Caco-2 (cell line): ENCODE measurements at regions not wholly inside any gene's neighbourhood (a gene's known extent, or its start where the extent isn't known, plus 50 kb on each side); places are given as distances from the start of the nearest gene placed in this dataset.

Experiments
- BruUV-seq: library from RNA; stranded (reverse); fragments of 400-500 nt; replicated peaks from 2 replicates; lab custom pipeline; 2021; lab: Mats Ljungman, UMichigan
- CTCF ChIA-PET: fragments of 300-600 bp; sonication (Branson Sonifier 250); formaldehyde crosslinking; loops from one replicate; lab custom pipeline; 2022; ENCODE audit warnings: antibody characterized with exemption; lab: Charles Lee
- POLR2A ChIA-PET: fragments of 300-600 bp; sonication (Branson Sonifier 250); formaldehyde crosslinking; loops from one replicate; lab custom pipeline; 2022; ENCODE audit warnings: antibody characterized with exemption; lab: Charles Lee
- DNase-seq, 2 experiments: peaks; one replicate each; pipeline versions ENCODE4 v3.0.0 to v3.0.0-alpha.2; 2020 to 2022
- H3K27me3 ChIP-seq: replicated peaks from 2 replicates; pipeline ENCODE4 v1.6.0; 2011; ENCODE audit warnings: low read length; ENCODE audit not compliant: control insufficient read depth, insufficient read depth
- H3K36me3 ChIP-seq: 2 replicates; pipeline ENCODE4 v1.5.1; 2011; ENCODE audit warnings: low read length; ENCODE audit not compliant: control insufficient read depth, insufficient read depth
- H3K4me1 ChIP-seq: fragments of 250-450 bp; sonication (Bioruptor Pico); 2 replicates; pipeline ENCODE4 v1.5.1; 2020; ENCODE audit warnings: mild to moderate bottlenecking
- H3K4me3 ChIP-seq: 2 replicates; pipeline ENCODE4 v1.5.1; 2011; ENCODE audit warnings: low read depth, mild to moderate bottlenecking, control low read depth, low read length
- H3K9me3 ChIP-seq: fragments of 250-450 bp; sonication (Bioruptor Pico); 2 replicates; pipeline ENCODE4 v1.5.1; 2020; ENCODE audit warnings: mild to moderate bottlenecking, moderate library complexity
- H3K27ac Mint-ChIP-seq: one replicate; pipeline ENCODE4 v1.8.0; 2022; ENCODE audit warnings: mixed read lengths; ENCODE audit not compliant: unreplicated experiment
- H3K27me3 Mint-ChIP-seq: one replicate; pipeline ENCODE4 v1.8.0; 2022; ENCODE audit warnings: mixed read lengths; ENCODE audit not compliant: insufficient read depth, unreplicated experiment
- H3K36me3 Mint-ChIP-seq: one replicate; pipeline ENCODE4 v1.8.0; 2022; ENCODE audit warnings: mild to moderate bottlenecking, mixed read lengths; ENCODE audit not compliant: insufficient read depth, unreplicated experiment
- H3K4me1 Mint-ChIP-seq: one replicate; pipeline ENCODE4 v1.8.0; 2022; ENCODE audit warnings: low read depth, mixed read lengths; ENCODE audit not compliant: unreplicated experiment
- H3K4me3 Mint-ChIP-seq: one replicate; pipeline ENCODE4 v1.8.0; 2022; ENCODE audit warnings: mild to moderate bottlenecking, moderate library complexity, mixed read lengths; ENCODE audit not compliant: unreplicated experiment
- H3K9me3 Mint-ChIP-seq: one replicate; pipeline ENCODE4 v1.8.0; 2022; ENCODE audit warnings: mixed read lengths; ENCODE audit not compliant: unreplicated experiment
- CTCF ChIP-seq, 2 experiments: fragments of 200-600 bp in 1 of 2; IDR thresholded peaks; 1 replicate in 1 of 2; 2 replicates in 1 of 2; pipeline versions ENCODE4 v1.5.1 to v1.8.0; 2011 to 2022; ENCODE audit warnings: antibody characterized with exemption in 1 of 2, control low read depth in 1 of 2, inconsistent platforms in 1 of 2, low read depth in 1 of 2, low read length in 1 of 2, mild to moderate bottlenecking in 1 of 2, moderate library complexity in 1 of 2; ENCODE audit not compliant: insufficient read depth in 1 of 2, severe bottlenecking in 1 of 2, unreplicated experiment in 1 of 2
- intact Hi-C: fragments of 100-400 bp; cut with micrococcal nuclease; formaldehyde crosslinking; loops from one replicate; pipeline ENCODE4 v1.10.0; 2022; ENCODE audit not compliant: unreplicated experiment

GRCh38 chr20:40865095-40865494 lies 163.5 kb upstream of the TOP1 start:
- no peaks in the 10 kb centered on the region for H3K27me3 ChIP-seq
- CTCF ChIA-PET: no interaction called here

GRCh38 chr20:40866056-40866455 lies 162.6 kb upstream of the TOP1 start:
- Histone ChIP-seq H3K27me3 (no peaks in the 10 kb centered on the region), H3K9me3 (no peaks in the 10 kb centered on the region), H3K4me3 (no peak overlapping the region), H3K4me1 (peaks cover 12% of the 10 kb centered on the region), H3K36me3 (no peaks in the 10 kb centered on the region)
- ChIA-PET POLR2A (no interaction called here), CTCF (no interaction called here)
- Mint-ChIP-seq H3K9me3 (no peaks in the 10 kb centered on the region), H3K27me3 (peaks cover 12% of the 10 kb centered on the region), H3K36me3 (no peaks in the 10 kb centered on the region), H3K4me3 (no peak overlapping the region), H3K4me1 (peaks cover 7% of the 10 kb centered on the region), H3K27ac (no peak overlapping the region)
- BruUV-seq: no TSS peak
- no peak for DNase-seq
- no peak for TF ChIP-seq CTCF (IDR thresholded peaks at IDR 0.05; ENCODE audit: insufficient read depth in 1 of 2, low read depth in 1 of 2, low read length in 1 of 2, severe bottlenecking in 1 of 2, unreplicated experiment in 1 of 2)
- intact Hi-C loops: no loop called here

More at GRCh38 chr20:40865095-40865494, 163.5 kb upstream of the TOP1 start:
- POLR2A ChIA-PET: no interaction called here
- no peak overlapping the region for H3K4me3 ChIP-seq
- no peak for DNase-seq
- Mint-ChIP-seq H3K36me3 (no peaks in the 10 kb centered on the region), H3K9me3 (no peaks in the 10 kb centered on the region), H3K4me3 (no peak overlapping the region), H3K4me1 (peaks cover 7% of the 10 kb centered on the region), H3K27me3 (peaks cover 12% of the 10 kb centered on the region), H3K27ac (no peak overlapping the region)
- no TSS peak for BruUV-seq
- intact Hi-C loops: no loop called here
- TF ChIP-seq CTCF (IDR thresholded peaks at IDR 0.05; ENCODE audit: insufficient read depth in 1 of 2, low read depth in 1 of 2, low read length in 1 of 2, severe bottlenecking in 1 of 2, unreplicated experiment in 1 of 2): no peak
- no peaks in the 10 kb centered on the region for H3K36me3 ChIP-seq
- no peaks in the 10 kb centered on the region for H3K9me3 ChIP-seq
- peaks cover 19% of the 10 kb centered on the region for H3K4me1 ChIP-seq

- CTCF ChIA-PET: interaction anchor here (1.2 to 2.6 kb wide), 2 partner anchors 11 to 122 kb away, joined by 3 to 7 read pairs; no protein-coding TSS in a partner anchor
- Histone ChIP-seq H3K9me3 (no peaks in the 10 kb centered on the region), H3K4me3 (no peak overlapping the region), H3K4me1 (peaks cover 12% of the 10 kb centered on the region), H3K27me3 (no peaks in the 10 kb centered on the region), H3K36me3 (no peaks in the 10 kb centered on the region)
- H3K4me3 Mint-ChIP-seq: no peak overlapping the region
- peaks cover 7% of the 10 kb centered on the region for H3K4me1 Mint-ChIP-seq
- H3K27me3 Mint-ChIP-seq: peaks cover 9% of the 10 kb centered on the region
- no peak for DNase-seq
- BruUV-seq: no TSS peak
- TF ChIP-seq CTCF (IDR thresholded peaks at IDR 0.05; ENCODE audit: insufficient read depth in 1 of 2, low read depth in 1 of 2, low read length in 1 of 2, severe bottlenecking in 1 of 2, unreplicated experiment in 1 of 2): no peak
- H3K36me3 Mint-ChIP-seq: no peaks in the 10 kb centered on the region
- no peaks in the 10 kb centered on the region for H3K9me3 Mint-ChIP-seq
- no peak overlapping the region for H3K27ac Mint-ChIP-seq
- intact Hi-C loops: no loop called here
- POLR2A ChIA-PET: no interaction called here
Measured at GRCh38 chr20:40868551-40869217, 159.9 kb upstream of the TOP1 start.
